Esophagus muscularis mucosa (tissue), 4 donors: ENCODE measurements at regions not wholly inside any gene's neighbourhood (a gene's known extent, or its start where the extent isn't known, plus 50 kb on each side); places are given as distances from the start of the nearest gene placed in this dataset.

Source experiments
- DNase-seq: peaks from one replicate; pipeline ENCODE4 v3.0.0-alpha.2; 2017; ENCODE audit errors: extremely low spot score
- H3K27ac ChIP-seq, 4 donors: fragments of 200-600 bp; sonication (generic); replicated peaks in 1 of 4; 1 replicate in 3 of 4; 2 replicates in 1 of 4; pipeline ENCODE4 v1.5.1; 2016 to 2019; ENCODE audit warnings: mild to moderate bottlenecking in 1 of 4
- H3K27me3 ChIP-seq, 4 donors: fragments of 200-600 bp; sonication (generic); one replicate each; pipeline versions ENCODE4 v1.5.1 to v1.6.0; 2016 to 2019
- H3K36me3 ChIP-seq, 4 donors: fragments of 200-600 bp; sonication (generic); one replicate each; pipeline ENCODE4 v1.5.1; 2016 to 2019
- H3K4me1 ChIP-seq, 4 donors: fragments of 200-600 bp; sonication (generic); one replicate each; pipeline ENCODE4 v1.5.1; 2016 to 2019
- H3K4me3 ChIP-seq, 4 donors: fragments of 200-600 bp; sonication (generic); 1 replicate in 2 of 4; 2 replicates in 2 of 4; pipeline ENCODE4 v1.5.1; 2016 to 2019; ENCODE audit warnings: mild to moderate bottlenecking in 4 of 4, moderate library complexity in 1 of 4
- H3K9me3 ChIP-seq, 4 donors: fragments of 200-600 bp; sonication (generic); 1 replicate in 3 of 4; 2 replicates in 1 of 4; pipeline ENCODE4 v1.5.1; 2016 to 2019
- CTCF ChIP-seq, 3 experiments: fragments of 200-600 bp in 2 of 3; fragments of 450-650 bp in 1 of 3; sonication (generic) in 2 of 3; IDR thresholded peaks; one replicate each; pipeline ENCODE4 v1.5.1; 2017 to 2019; ENCODE audit warnings: antibody characterized with exemption in 3 of 3, mild to moderate bottlenecking in 2 of 3, moderate library complexity in 1 of 3
- EP300 ChIP-seq: sonication (generic); formaldehyde crosslinking; IDR thresholded peaks from one replicate; pipeline ENCODE4 v1.6.1; 2017; ENCODE audit warnings: antibody characterized with exemption
- POLR2A ChIP-seq: fragments of 450-650 bp; IDR thresholded peaks from one replicate; pipeline ENCODE4 v1.6.1; 2017; ENCODE audit warnings: antibody characterized with exemption, moderate library complexity, mild to moderate bottlenecking, low read depth
- POLR2AphosphoS5 ChIP-seq, 2 donors: sonication (generic); formaldehyde crosslinking; IDR thresholded peaks; one replicate each; pipeline ENCODE4 v1.6.1; 2017; ENCODE audit warnings: antibody characterized with exemption in 2 of 2
- WGBS: methylation state at CpG from one replicate; pipeline ENCODE4 v1.1.5; 2018; 5-methylcytosine and 5-hydroxymethylcytosine counted together
- intact Hi-C: fragments of 100-400 bp; cut with DNase I; formaldehyde crosslinking; loops from one replicate; pipeline ENCODE4 v1.15.1; 2023

DNA sequence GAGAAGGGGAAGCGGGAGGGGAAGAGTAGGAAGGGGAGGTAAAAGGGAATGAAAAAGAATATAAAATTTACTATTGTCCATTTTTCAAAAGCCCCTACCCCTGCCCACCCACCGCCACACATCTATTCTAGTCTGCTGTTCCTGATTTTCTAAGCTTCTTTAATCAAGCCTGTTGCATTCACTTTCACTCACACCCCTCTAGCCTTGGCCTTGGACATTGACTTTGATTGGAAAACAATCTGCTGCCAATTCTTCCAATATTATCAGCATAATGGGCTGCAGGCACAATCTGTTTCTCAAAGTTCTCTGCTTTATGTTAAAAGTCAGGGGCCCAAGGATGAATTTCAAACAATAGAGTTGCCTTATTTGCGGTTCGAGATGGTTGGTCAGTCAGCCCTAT lies 281.2 kb downstream of the SETD4 start:
- Histone ChIP-seq H3K27me3 (no peaks in the 10 kb centered on the region), H3K27ac (no peak overlapping the region), H3K4me3 (no peak overlapping the region), H3K9me3 (no peaks in the 10 kb centered on the region), H3K36me3 (no peaks in the 10 kb centered on the region), H3K4me1 (no peaks in the 10 kb centered on the region)
- intact Hi-C loops: no loop called here
- no peak for TF ChIP-seq CTCF (IDR thresholded peaks at IDR 0.05)
- no peak for TF ChIP-seq EP300
- TF ChIP-seq POLR2AphosphoS5 (IDR thresholded peaks at IDR 0.05): no peak
- no peak for TF ChIP-seq POLR2A
- no peak for DNase-seq
- WGBS: 85% methylated on average over 4 of the region's 4 CpGs

DNA sequence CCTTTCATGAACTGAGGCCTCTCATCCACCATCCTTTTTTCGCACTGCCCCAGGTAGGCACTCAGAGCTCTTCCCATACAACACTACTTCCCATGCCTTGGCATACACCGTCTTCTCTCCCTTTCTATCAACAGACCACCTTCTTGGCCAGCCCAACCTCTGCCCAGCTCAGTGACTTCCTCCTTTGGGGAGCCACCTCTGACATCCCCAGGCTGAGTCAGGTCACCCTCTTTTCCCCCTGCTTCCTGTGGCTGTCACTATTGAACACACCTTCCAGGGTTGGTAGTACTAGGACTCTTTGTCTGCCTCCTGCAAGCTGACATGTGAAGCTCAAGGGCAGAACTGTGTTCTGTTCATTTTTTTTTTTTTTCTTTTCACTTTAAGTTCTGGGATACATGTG lies 283.2 kb downstream of the SETD4 start:
- no peaks in the 10 kb centered on the region for H3K27me3 ChIP-seq
- DNase-seq: no peak
- H3K4me3 ChIP-seq: no peak overlapping the region
- intact Hi-C loops: no loop called here
- no peaks in the 10 kb centered on the region for H3K4me1 ChIP-seq
- TF ChIP-seq POLR2A (no peak), POLR2AphosphoS5 (IDR thresholded peaks at IDR 0.05) (no peak), CTCF (IDR thresholded peaks at IDR 0.05) (no peak), EP300 (no peak)
- H3K36me3 ChIP-seq: no peaks in the 10 kb centered on the region
- no peaks in the 10 kb centered on the region for H3K9me3 ChIP-seq
- H3K27ac ChIP-seq: no peak overlapping the region
- 96% methylated on average over 2 of the region's 2 CpGs for WGBS

DNA sequence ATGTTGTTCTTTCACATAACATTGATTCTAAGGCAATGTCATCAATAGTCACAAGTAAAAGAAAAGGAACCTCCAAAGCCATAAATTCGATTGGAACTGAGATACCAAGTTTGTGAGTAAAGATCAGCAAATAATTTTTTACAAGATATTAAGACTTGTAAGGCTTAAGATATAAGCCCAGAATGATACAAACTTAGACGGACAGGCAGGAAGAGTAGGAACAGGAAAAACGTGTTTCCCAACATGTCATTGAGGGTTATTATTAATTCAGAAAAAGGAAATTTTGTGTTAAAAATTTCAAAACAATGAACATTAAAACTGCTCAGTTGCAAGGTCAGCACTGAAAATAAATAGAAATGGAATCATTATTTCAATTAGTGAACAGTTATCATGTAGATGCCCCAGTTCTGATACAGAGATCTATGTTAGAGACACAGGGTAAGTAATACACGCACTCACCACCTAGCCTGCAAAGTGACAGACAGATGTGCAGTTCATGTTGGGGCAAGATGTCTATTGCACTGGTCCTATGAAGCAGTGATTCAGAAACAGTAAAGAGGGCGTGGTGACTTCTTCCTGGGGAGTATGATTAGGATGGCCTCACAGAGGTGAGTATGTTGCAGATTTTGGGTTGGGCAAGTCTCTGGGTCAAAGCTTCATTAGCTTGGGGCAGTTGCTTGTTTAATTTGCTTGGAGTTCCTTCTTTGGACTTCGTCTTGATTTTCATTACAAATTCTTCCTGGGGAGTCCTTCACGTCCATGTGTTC lies 284.4 kb downstream of the SETD4 start:
- TF ChIP-seq CTCF (IDR thresholded peaks at IDR 0.05) (no peak), POLR2AphosphoS5 (IDR thresholded peaks at IDR 0.05) (no peak)
- Histone ChIP-seq H3K4me3 (no peak overlapping the region), H3K36me3 (no peaks in the 10 kb centered on the region), H3K9me3 (no peaks in the 10 kb centered on the region), H3K4me1 (no peaks in the 10 kb centered on the region), H3K27me3 (no peaks in the 10 kb centered on the region), H3K27ac (no peak overlapping the region)
- intact Hi-C loops: no loop called here
- 75% methylated on average over 7 of the region's 7 CpGs for WGBS
- DNase-seq: no peak

- Histone ChIP-seq H3K27me3 (no peaks in the 10 kb centered on the region), H3K9me3 (no peaks in the 10 kb centered on the region), H3K36me3 (no peaks in the 10 kb centered on the region), H3K4me3 (no peak overlapping the region), H3K4me1 (no peaks in the 10 kb centered on the region), H3K27ac (no peak overlapping the region)
- DNase-seq: peak; percentile 74
- WGBS: 92% methylated on average over 4 of the region's 4 CpGs
- TF ChIP-seq EP300: no peak
- no peak for TF ChIP-seq CTCF (IDR thresholded peaks at IDR 0.05)
- TF ChIP-seq POLR2AphosphoS5 (IDR thresholded peaks at IDR 0.05): no peak
- no peak for TF ChIP-seq POLR2A
- intact Hi-C loops: no loop called here
Measured at GRCh38 chr21:35770101-35770945, 290.0 kb downstream of the SETD4 start.
